HL-60 (cell line): ENCODE measurements at regions not wholly inside any gene's neighbourhood (a gene's known extent, or its start where the extent isn't known, plus 50 kb on each side); places are given as distances from the start of the nearest gene placed in this dataset.

ENCODE experiments used
- DNase-seq, 2 experiments: peaks; one replicate each; pipeline ENCODE4 v3.0.0-alpha.2; 2010 to 2020; ENCODE audit warnings: low read depth in 1 of 2, low spot score in 1 of 2
- H3K27ac ChIP-seq: fragments of 250-450 bp; sonication (Bioruptor Pico); replicated peaks from 2 replicates; pipeline ENCODE4 v1.5.1; 2020; ENCODE audit warnings: mild to moderate bottlenecking, moderate library complexity
- H3K27me3 ChIP-seq: fragments of 250-450 bp; sonication (Bioruptor Pico); 2 replicates; pipeline ENCODE4 v1.5.1; 2021; ENCODE audit warnings: mild to moderate bottlenecking, moderate library complexity; ENCODE audit not compliant: insufficient read depth, poor library complexity, severe bottlenecking
- H3K4me3 ChIP-seq: replicated peaks from 2 replicates; pipeline ENCODE4 v1.5.1; 2011; ENCODE audit warnings: mild to moderate bottlenecking, control low read depth, low read length; ENCODE audit not compliant: insufficient read depth
- GABPA ChIP-seq: IDR thresholded peaks from 2 replicates; pipeline ENCODE4 v1.6.1; 2012; ENCODE audit warnings: low read depth
- POLR2AphosphoS5 ChIP-seq: IDR thresholded peaks from 2 replicates; pipeline ENCODE4 v1.6.1; 2012; ENCODE audit warnings: low read depth
- SPI1 ChIP-seq: IDR thresholded peaks from 2 replicates; pipeline ENCODE4 v1.6.1; 2012; ENCODE audit warnings: low read depth, mild to moderate bottlenecking, borderline replicate concordance
- TF ChIP-seq, protein P1 (sequence below): IDR thresholded peaks from one replicate; pipeline ENCODE4 v1.5.1; 2011; ENCODE audit warnings: low read length, control low read depth, inconsistent platforms; ENCODE audit not compliant: insufficient read depth
- TF ChIP-seq, protein P2 (sequence below): IDR thresholded peaks from 2 replicates; pipeline ENCODE4 v1.6.1; 2012; ENCODE audit warnings: low read depth; ENCODE audit not compliant: insufficient replicate concordance

DNA sequence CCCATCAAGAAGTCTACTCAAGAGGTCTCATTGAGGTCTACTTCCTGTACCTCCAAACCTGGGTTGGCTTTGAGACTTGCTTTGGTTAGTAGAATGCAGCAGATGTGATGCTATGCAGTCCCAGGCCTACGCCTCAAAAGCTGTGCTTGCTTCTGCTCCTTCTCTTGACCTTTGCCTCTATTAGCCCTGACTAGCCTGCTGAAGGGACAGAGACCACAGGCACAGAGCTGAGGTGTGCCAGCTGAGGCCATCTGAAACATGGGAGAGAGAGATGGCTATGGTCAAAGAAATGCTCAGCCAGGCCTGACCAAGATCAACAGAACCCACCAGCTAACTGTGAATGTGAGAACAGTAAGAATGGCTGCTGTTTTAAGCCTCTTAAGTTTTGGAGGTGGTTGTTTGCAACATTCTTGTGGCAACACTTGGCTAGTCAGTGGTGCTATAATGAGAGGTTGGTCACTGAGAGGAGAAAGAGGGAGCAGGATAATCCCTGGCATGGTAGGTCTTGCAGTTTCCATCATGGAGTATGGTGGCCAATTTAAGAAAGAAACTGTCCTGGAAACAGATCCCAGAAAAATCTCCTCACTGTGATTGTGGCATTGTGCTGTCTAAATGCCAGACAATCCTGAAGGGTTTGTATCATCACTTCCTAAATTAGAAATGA lies 176.1 kb upstream of the PHYHIPL start:
- TF ChIP-seq GABPA = no peak
- TF ChIP-seq SPI1 = no peak
- TF ChIP-seq, protein P1, sequence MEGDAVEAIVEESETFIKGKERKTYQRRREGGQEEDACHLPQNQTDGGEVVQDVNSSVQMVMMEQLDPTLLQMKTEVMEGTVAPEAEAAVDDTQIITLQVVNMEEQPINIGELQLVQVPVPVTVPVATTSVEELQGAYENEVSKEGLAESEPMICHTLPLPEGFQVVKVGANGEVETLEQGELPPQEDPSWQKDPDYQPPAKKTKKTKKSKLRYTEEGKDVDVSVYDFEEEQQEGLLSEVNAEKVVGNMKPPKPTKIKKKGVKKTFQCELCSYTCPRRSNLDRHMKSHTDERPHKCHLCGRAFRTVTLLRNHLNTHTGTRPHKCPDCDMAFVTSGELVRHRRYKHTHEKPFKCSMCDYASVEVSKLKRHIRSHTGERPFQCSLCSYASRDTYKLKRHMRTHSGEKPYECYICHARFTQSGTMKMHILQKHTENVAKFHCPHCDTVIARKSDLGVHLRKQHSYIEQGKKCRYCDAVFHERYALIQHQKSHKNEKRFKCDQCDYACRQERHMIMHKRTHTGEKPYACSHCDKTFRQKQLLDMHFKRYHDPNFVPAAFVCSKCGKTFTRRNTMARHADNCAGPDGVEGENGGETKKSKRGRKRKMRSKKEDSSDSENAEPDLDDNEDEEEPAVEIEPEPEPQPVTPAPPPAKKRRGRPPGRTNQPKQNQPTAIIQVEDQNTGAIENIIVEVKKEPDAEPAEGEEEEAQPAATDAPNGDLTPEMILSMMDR = no peak
- no peak for TF ChIP-seq POLR2AphosphoS5
- TF ChIP-seq, protein P2, sequence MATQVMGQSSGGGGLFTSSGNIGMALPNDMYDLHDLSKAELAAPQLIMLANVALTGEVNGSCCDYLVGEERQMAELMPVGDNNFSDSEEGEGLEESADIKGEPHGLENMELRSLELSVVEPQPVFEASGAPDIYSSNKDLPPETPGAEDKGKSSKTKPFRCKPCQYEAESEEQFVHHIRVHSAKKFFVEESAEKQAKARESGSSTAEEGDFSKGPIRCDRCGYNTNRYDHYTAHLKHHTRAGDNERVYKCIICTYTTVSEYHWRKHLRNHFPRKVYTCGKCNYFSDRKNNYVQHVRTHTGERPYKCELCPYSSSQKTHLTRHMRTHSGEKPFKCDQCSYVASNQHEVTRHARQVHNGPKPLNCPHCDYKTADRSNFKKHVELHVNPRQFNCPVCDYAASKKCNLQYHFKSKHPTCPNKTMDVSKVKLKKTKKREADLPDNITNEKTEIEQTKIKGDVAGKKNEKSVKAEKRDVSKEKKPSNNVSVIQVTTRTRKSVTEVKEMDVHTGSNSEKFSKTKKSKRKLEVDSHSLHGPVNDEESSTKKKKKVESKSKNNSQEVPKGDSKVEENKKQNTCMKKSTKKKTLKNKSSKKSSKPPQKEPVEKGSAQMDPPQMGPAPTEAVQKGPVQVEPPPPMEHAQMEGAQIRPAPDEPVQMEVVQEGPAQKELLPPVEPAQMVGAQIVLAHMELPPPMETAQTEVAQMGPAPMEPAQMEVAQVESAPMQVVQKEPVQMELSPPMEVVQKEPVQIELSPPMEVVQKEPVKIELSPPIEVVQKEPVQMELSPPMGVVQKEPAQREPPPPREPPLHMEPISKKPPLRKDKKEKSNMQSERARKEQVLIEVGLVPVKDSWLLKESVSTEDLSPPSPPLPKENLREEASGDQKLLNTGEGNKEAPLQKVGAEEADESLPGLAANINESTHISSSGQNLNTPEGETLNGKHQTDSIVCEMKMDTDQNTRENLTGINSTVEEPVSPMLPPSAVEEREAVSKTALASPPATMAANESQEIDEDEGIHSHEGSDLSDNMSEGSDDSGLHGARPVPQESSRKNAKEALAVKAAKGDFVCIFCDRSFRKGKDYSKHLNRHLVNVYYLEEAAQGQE = no peak
- Histone ChIP-seq H3K27ac (no peak overlapping the region), H3K4me3 (no peak overlapping the region), H3K27me3 (no peaks in the 10 kb centered on the region)
- DNase-seq = no peak

GRCh38 chr10:59002011-59002410 lies 174.4 kb upstream of the PHYHIPL start:
- no peak overlapping the region for H3K27ac ChIP-seq
- TF ChIP-seq POLR2AphosphoS5 (no peak), GABPA (no peak), SPI1 (no peak)
- TF ChIP-seq, protein P2 = no peak
- TF ChIP-seq, protein P1 = no peak
- DNase-seq = no peak
- no peak overlapping the region for H3K4me3 ChIP-seq
- no peaks in the 10 kb centered on the region for H3K27me3 ChIP-seq

GRCh38 chr10:59003203-59003602 lies 173.2 kb upstream of the PHYHIPL start:
- Histone ChIP-seq H3K27me3 (no peaks in the 10 kb centered on the region), H3K4me3 (no peak overlapping the region), H3K27ac (no peak overlapping the region)
- DNase-seq = no peak
- TF ChIP-seq GABPA = no peak
- TF ChIP-seq, protein P1 = no peak
- TF ChIP-seq, protein P2 = no peak
- TF ChIP-seq SPI1 = no peak
- no peak for TF ChIP-seq POLR2AphosphoS5
